Activated naive CD8-positive, alpha-beta T cell treated with anti-CD3 and anti-CD28 coated beads, Interleukin-2, amount 10 ng/mL, durations not matched to agents 7 days and 5 days (primary cell): ENCODE measurements at regions not wholly inside any gene's neighbourhood (a gene's known extent, or its start where the extent isn't known, plus 50 kb on each side); places are given as distances from the start of the nearest gene placed in this dataset.

ENCODE experiments used
- ATAC-seq: fragments of 150-1000 bp; cut with Tn5 transposase; one replicate; pipeline ENCODE4 v1.10.0; 2021; ENCODE audit warnings: low read depth, moderate library complexity
- POLR2A ChIA-PET: fragments of 350-600 bp; sonication (Branson Sonifier 250); formaldehyde crosslinking; loops from one replicate; lab custom pipeline; 2021; ENCODE audit warnings: antibody characterized with exemption; lab: Charles Lee
- DNase-seq: peaks from one replicate; pipeline ENCODE4 v3.0.0; 2021
- H3K27ac Mint-ChIP-seq: one replicate; pipeline ENCODE4 v1.8.0; 2022; ENCODE audit warnings: mild to moderate bottlenecking, mixed read lengths
- H3K27me3 Mint-ChIP-seq: one replicate; pipeline ENCODE4 v1.8.0; 2022; ENCODE audit warnings: mild to moderate bottlenecking, moderate library complexity, mixed read lengths
- H3K36me3 Mint-ChIP-seq: one replicate; pipeline ENCODE4 v1.8.0; 2021; ENCODE audit warnings: mild to moderate bottlenecking, mixed read lengths
- H3K4me1 Mint-ChIP-seq: one replicate; pipeline ENCODE4 v1.8.0; 2021; ENCODE audit warnings: mixed read lengths
- H3K4me3 Mint-ChIP-seq: one replicate; pipeline ENCODE4 v1.8.0; 2022; ENCODE audit warnings: mild to moderate bottlenecking, moderate library complexity, mixed read lengths
- H3K9me3 Mint-ChIP-seq: one replicate; pipeline ENCODE4 v1.8.0; 2021; ENCODE audit warnings: mixed read lengths

GRCh38 chr18:79620576-79621165 is 58.9 kb upstream of the CTDP1 start:
- peaks cover 3% of the 10 kb centered on the region for H3K4me1 Mint-ChIP-seq
- peaks cover 9% of the 10 kb centered on the region for H3K27me3 Mint-ChIP-seq
- no peak overlapping the region for H3K27ac Mint-ChIP-seq
- ATAC-seq, result no peak
- no peaks in the 10 kb centered on the region for H3K36me3 Mint-ChIP-seq
- H3K9me3 Mint-ChIP-seq, result no peaks in the 10 kb centered on the region
- no peak for DNase-seq
- POLR2A ChIA-PET, result no interaction called here
- H3K4me3 Mint-ChIP-seq, result no peak overlapping the region

GRCh38 chr18:79621501-79621900 is 58.1 kb upstream of the CTDP1 start:
- H3K27ac Mint-ChIP-seq, result no peak overlapping the region
- POLR2A ChIA-PET, result no interaction called here
- H3K4me3 Mint-ChIP-seq, result no peak overlapping the region
- H3K27me3 Mint-ChIP-seq, result peaks cover 12% of the 10 kb centered on the region
- no peaks in the 10 kb centered on the region for H3K9me3 Mint-ChIP-seq
- DNase-seq (no peak), ATAC-seq (no peak)
- H3K36me3 Mint-ChIP-seq, result no peaks in the 10 kb centered on the region
- peaks cover 3% of the 10 kb centered on the region for H3K4me1 Mint-ChIP-seq

DNA sequence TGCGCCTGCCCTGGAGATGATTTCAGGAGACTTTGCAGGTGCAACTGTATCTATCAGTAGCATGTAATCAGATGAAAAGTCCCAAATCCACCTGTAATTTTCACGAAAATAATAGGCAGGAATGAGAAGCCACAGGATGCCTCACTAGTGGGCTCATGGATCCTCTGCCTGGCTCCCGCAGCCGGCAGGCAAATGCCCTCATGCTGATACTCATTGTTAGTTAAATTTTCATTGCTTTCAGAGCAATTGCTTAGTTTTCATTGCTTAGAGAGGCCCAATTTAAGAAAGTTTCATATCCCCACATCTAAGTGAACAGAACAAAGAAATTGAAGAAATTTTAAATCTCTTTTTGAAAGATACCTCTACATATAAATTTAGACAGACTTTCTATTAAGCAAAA is 57.6 kb upstream of the CTDP1 start:
- H3K4me1 Mint-ChIP-seq, result peaks cover 3% of the 10 kb centered on the region
- no peaks in the 10 kb centered on the region for H3K36me3 Mint-ChIP-seq
- no peak for DNase-seq
- H3K9me3 Mint-ChIP-seq, result no peaks in the 10 kb centered on the region
- H3K4me3 Mint-ChIP-seq, result no peak overlapping the region
- ATAC-seq, result no peak
- POLR2A ChIA-PET, result no interaction called here
- H3K27me3 Mint-ChIP-seq, result peaks cover 13% of the 10 kb centered on the region
- no peak overlapping the region for H3K27ac Mint-ChIP-seq

DNA sequence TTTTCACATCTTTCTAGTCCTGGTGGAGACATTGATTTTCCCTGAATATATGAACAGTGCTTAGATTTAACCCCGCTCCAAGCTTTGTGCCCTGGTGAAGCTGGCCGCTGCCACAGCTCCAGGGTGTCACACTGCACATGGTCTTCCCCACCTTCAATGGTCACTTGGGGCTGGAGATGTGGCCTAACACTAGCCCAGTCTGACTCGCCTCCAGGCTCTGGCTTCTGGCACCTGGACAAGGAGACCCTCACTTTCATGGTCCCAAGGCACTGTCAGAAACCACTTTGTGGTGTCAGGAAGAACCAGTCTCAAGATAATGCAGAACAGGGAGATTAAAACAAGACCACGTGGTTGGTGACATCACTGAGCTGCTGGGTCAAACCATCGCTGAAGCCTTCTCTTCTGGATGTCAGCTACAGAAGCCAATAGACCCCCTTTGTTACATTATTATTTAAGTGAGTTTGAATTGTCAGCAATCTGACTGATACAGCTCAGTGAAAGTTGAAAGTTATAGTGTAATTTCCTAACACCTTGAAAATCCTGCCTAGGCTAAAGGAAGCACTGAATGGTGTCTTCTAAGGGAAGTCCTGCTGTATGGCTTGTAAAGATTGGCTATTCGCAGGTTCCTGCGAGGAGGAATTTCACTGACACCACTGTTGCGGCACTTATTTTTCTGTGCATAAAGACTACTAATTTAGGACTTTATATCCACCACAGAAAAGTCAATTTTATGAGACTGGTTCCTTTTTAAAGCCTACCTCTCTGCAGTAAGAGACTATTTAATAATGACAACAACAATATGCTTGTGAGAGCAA is 55.0 kb upstream of the CTDP1 start:
- H3K4me3 Mint-ChIP-seq, result no peak overlapping the region
- H3K27ac Mint-ChIP-seq, result no peak overlapping the region
- H3K36me3 Mint-ChIP-seq, result no peaks in the 10 kb centered on the region

DNA sequence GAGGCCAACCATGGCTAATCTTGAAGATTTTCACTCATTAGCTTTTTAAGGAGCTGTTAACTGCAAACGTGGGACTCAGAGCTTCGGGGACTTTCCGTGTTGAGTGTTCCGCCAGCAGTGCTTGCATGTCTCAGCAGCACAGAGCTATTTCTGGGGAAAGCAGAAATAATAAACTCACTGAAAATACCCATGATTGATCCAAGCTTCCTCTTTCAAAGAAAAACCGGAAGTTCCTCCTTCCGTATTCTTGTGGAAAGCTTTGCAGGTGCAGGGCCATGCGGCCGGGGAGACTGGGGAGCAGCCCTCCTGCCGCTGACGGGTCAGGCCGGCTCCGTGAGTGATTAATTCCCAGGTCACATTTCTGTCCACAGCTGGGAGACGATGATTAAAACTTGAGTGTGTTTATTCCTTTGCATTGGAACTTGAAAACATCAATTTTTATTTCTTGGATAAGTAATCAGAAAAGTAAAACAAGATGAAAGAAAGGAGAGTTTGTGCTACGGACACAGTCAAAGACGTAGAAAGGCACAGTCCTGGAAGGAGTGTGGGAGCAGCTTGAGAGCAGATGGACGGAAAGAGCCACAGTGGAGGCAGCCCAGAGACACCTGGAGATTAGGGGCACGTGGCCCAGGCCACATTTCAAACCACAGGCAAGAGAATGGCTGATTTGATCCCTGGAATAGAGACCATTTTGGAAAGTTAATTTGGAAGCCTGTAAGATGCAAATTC is 54.2 kb upstream of the CTDP1 start:
- peaks cover 13% of the 10 kb centered on the region for H3K27me3 Mint-ChIP-seq
- no peak for DNase-seq
- H3K27ac Mint-ChIP-seq, result no peak overlapping the region

More for the DNA sequence above, 55.0 kb upstream of the CTDP1 start:
- Mint-ChIP-seq H3K4me1 (peaks cover 3% of the 10 kb centered on the region), H3K27me3 (peaks cover 13% of the 10 kb centered on the region), H3K9me3 (no peaks in the 10 kb centered on the region)
- no peak for DNase-seq
- no peak for ATAC-seq
- POLR2A ChIA-PET, result no interaction called here

DNA sequence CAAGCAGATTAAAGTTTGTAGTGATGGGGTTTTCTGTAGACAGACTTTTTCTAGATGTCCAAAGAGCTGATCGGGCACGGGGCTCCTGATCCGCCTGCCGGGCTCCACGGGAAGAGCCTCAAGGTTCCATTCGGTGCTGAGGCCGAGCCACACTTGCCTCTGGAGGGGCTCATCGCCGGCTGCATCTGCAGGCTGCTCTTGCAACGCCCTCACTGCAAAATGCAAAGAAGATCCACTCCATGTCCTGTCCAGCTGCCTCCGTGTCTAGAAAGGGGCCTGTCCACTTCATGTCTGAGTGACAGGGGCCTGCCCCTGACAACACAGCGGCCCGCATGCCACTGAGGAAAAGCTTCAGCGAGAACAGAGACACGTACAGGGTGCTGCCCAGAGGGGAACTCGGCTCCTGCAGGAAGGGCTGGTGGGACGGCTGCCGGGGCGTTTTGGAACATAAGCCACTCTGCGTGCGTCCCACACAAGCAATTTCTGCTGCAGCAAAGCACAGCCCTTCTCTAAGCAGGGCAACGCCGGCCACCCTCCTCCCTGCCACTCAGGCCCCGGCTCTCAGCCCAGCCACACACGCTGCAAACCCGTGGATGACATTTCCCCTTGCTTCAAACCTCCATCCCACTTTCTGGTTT is 53.6 kb upstream of the CTDP1 start:
- Mint-ChIP-seq H3K27ac (no peak overlapping the region), H3K4me3 (no peak overlapping the region), H3K9me3 (peaks cover 2% of the 10 kb centered on the region), H3K36me3 (no peaks in the 10 kb centered on the region), H3K27me3 (peaks cover 13% of the 10 kb centered on the region), H3K4me1 (peaks cover 7% of the 10 kb centered on the region)
- DNase-seq, result no peak
- POLR2A ChIA-PET, result no interaction called here
- no peak for ATAC-seq

More for the DNA sequence above, 54.2 kb upstream of the CTDP1 start:
- Mint-ChIP-seq H3K36me3 (no peaks in the 10 kb centered on the region), H3K4me1 (peaks cover 3% of the 10 kb centered on the region), H3K4me3 (no peak overlapping the region), H3K9me3 (no peaks in the 10 kb centered on the region)
- POLR2A ChIA-PET, result no interaction called here
- no peak for ATAC-seq

GRCh38 chr18:79626905-79627749 is 52.5 kb upstream of the CTDP1 start:
- peaks cover 13% of the 10 kb centered on the region for H3K27me3 Mint-ChIP-seq
- ATAC-seq, result no peak
- DNase-seq, result no peak

DNA sequence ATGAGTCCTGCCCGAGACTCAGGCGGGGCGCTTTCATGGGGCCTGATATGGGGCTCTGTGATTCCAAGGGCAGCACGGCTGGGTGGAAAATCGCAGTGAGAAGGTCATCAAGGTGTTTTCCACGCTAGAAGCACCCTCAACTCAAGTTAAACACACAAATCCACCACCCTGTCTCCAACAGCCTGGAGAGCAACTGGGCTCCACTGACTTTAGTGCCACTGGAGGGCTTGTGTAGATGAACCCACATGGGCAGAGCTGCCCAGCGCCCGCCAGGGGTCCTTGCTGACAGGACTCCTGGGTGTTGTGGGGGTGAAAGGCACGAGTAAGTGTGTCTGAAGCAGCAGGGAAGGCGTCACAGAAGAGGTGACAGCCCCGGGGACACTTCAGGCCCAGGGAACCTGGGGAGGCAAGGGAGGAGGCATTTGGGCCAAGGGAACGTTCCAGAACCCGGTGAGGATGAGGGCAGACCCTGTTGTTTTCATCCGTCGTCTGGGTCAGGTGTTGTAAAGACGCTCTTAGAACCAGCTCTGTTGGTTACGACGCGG is 51.8 kb upstream of the CTDP1 start:
- Mint-ChIP-seq H3K27ac (no peak overlapping the region), H3K9me3 (peaks cover 2% of the 10 kb centered on the region), H3K4me3 (no peak overlapping the region), H3K36me3 (no peaks in the 10 kb centered on the region), H3K4me1 (peaks cover 11% of the 10 kb centered on the region), H3K27me3 (peaks cover 13% of the 10 kb centered on the region)
- ATAC-seq, result no peak
- no peak for DNase-seq
- POLR2A ChIA-PET, result no interaction called here

More at GRCh38 chr18:79626905-79627749, 52.5 kb upstream of the CTDP1 start:
- Mint-ChIP-seq H3K4me1 (peaks cover 9% of the 10 kb centered on the region), H3K9me3 (peaks cover 2% of the 10 kb centered on the region), H3K36me3 (no peaks in the 10 kb centered on the region), H3K4me3 (no peak overlapping the region), H3K27ac (no peak overlapping the region)
- POLR2A ChIA-PET, result no interaction called here

GRCh38 chr18:79628416-79629248 is 51.0 kb upstream of the CTDP1 start:
- Mint-ChIP-seq H3K27me3 (peaks cover 9% of the 10 kb centered on the region), H3K4me3 (no peak overlapping the region), H3K36me3 (no peaks in the 10 kb centered on the region), H3K9me3 (peaks cover 5% of the 10 kb centered on the region), H3K4me1 (peaks cover 11% of the 10 kb centered on the region), H3K27ac (no peak overlapping the region)
- ATAC-seq (no peak), DNase-seq (no peak)
- POLR2A ChIA-PET, result no interaction called here

DNA sequence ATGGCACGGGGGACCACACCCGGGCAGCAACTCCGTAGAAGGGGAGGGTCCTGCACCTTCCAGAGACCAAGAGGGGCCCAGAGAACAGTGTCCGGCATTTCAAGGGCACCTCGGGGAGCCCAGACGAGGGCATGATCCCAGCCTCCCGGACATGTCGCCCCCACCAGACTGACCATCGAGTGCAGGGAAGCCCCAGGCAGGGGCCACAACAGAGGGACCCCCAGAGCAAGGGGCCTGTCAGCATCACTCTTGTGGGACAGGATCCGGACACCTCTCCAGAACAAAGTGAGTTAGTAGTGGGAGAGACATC is 50.4 kb upstream of the CTDP1 start:
- DNase-seq (no peak), ATAC-seq (no peak)
- Mint-ChIP-seq H3K27ac (no peak overlapping the region), H3K4me1 (peaks cover 11% of the 10 kb centered on the region), H3K4me3 (no peak overlapping the region), H3K36me3 (no peaks in the 10 kb centered on the region), H3K27me3 (peaks cover 9% of the 10 kb centered on the region), H3K9me3 (peaks cover 9% of the 10 kb centered on the region)
- POLR2A ChIA-PET, result no interaction called here

GRCh38 chr18:79629606-79630005 is 50.0 kb upstream of the CTDP1 start:
- Mint-ChIP-seq H3K9me3 (peaks cover 9% of the 10 kb centered on the region), H3K27ac (no peak overlapping the region), H3K36me3 (no peaks in the 10 kb centered on the region), H3K4me3 (no peak overlapping the region), H3K27me3 (peaks cover 9% of the 10 kb centered on the region), H3K4me1 (peaks cover 11% of the 10 kb centered on the region)
- DNase-seq (no peak), ATAC-seq (no peak)
- POLR2A ChIA-PET, result no interaction called here
